Mesenchymal stem cell (in vitro differentiated cells and primary cell): ENCODE measurements at regions not wholly inside any gene's neighbourhood (a gene's known extent, or its start where the extent isn't known, plus 50 kb on each side); places are given as distances from the start of the nearest gene placed in this dataset.

Experiments used
- DNase-seq: peaks from one replicate; pipeline ENCODE4 v3.0.0-alpha.2; 2013
- H2AFZ ChIP-seq: one replicate; pipeline ENCODE4 v1.6.1; 2013; ENCODE audit warnings: low read depth, mild to moderate bottlenecking, control low read depth, inconsistent platforms, low read length, moderate library complexity
- H2AK5ac ChIP-seq: 2 replicates; pipeline ENCODE4 v1.6.1; 2013; ENCODE audit warnings: low read length, moderate library complexity, mild to moderate bottlenecking, inconsistent platforms; ENCODE audit not compliant: severe bottlenecking
- H2BK120ac ChIP-seq: one replicate; pipeline ENCODE4 v1.6.1; 2013; ENCODE audit warnings: low read depth, mild to moderate bottlenecking, inconsistent platforms, low read length, moderate library complexity
- H2BK12ac ChIP-seq, 2 experiments: one replicate each; pipeline ENCODE4 v1.6.1; 2013; ENCODE audit warnings: inconsistent platforms in 2 of 2, low read length in 2 of 2, mild to moderate bottlenecking in 2 of 2, moderate library complexity in 2 of 2, control low read depth in 1 of 2
- H2BK15ac ChIP-seq: one replicate; pipeline ENCODE4 v1.6.1; 2013; ENCODE audit warnings: mild to moderate bottlenecking, low read depth, inconsistent platforms; ENCODE audit not compliant: poor library complexity, severe bottlenecking
- H2BK5ac ChIP-seq: 2 replicates; pipeline ENCODE4 v1.6.1; 2013; ENCODE audit warnings: low read depth, mild to moderate bottlenecking, low read length, control low read depth, inconsistent platforms; ENCODE audit not compliant: poor library complexity, severe bottlenecking
- H3K14ac ChIP-seq, 2 experiments: one replicate each; pipeline ENCODE4 v1.6.1; 2013; ENCODE audit warnings: inconsistent platforms in 2 of 2, low read length in 2 of 2, control low read depth in 1 of 2, mild to moderate bottlenecking in 1 of 2, moderate library complexity in 1 of 2
- H3K18ac ChIP-seq, 2 experiments: one replicate each; pipeline ENCODE4 v1.6.1; 2013; ENCODE audit warnings: inconsistent platforms in 2 of 2, low read length in 2 of 2, control low read depth in 1 of 2, low read depth in 1 of 2, mild to moderate bottlenecking in 1 of 2
- H3K23ac ChIP-seq, 2 experiments: one replicate each; pipeline ENCODE4 v1.6.1; 2013; ENCODE audit warnings: inconsistent platforms in 2 of 2, low read length in 2 of 2, mild to moderate bottlenecking in 2 of 2, moderate library complexity in 2 of 2, control low read depth in 1 of 2
- H3K27ac ChIP-seq: 2 replicates; pipeline ENCODE4 v1.5.1; 2013; ENCODE audit warnings: mild to moderate bottlenecking, moderate library complexity, low read length, control low read depth, inconsistent platforms; ENCODE audit not compliant: poor library complexity, severe bottlenecking
- H3K27me3 ChIP-seq, 2 experiments: 2 replicates each; pipeline versions ENCODE4 v1.6.1 to v1.7.0; 2013; ENCODE audit warnings: low read length in 2 of 2, mild to moderate bottlenecking in 2 of 2, moderate library complexity in 2 of 2, control low read depth in 1 of 2, inconsistent platforms in 1 of 2; ENCODE audit not compliant: control insufficient read depth in 1 of 2, insufficient read depth in 1 of 2
- H3K36me3 ChIP-seq, 2 experiments: 2 replicates each; pipeline versions ENCODE4 v1.6.1 to v1.7.0; 2013; ENCODE audit warnings: low read length in 2 of 2, control low read depth in 1 of 2, inconsistent platforms in 1 of 2, low read depth in 1 of 2, mild to moderate bottlenecking in 1 of 2; ENCODE audit not compliant: insufficient read depth in 2 of 2, control insufficient read depth in 1 of 2
- H3K4ac ChIP-seq, 2 experiments: one replicate each; pipeline ENCODE4 v1.6.1; 2013; ENCODE audit warnings: inconsistent platforms in 2 of 2, low read length in 2 of 2, mild to moderate bottlenecking in 2 of 2, moderate library complexity in 2 of 2, control low read depth in 1 of 2, low read depth in 1 of 2
- H3K4me1 ChIP-seq: 2 replicates; pipeline ENCODE4 v1.6.1; 2013; ENCODE audit warnings: low read depth, low read length, control low read depth; ENCODE audit not compliant: control insufficient read depth, insufficient read depth
- H3K4me2 ChIP-seq: 2 replicates; pipeline ENCODE4 v1.6.1; 2013; ENCODE audit warnings: low read length, mild to moderate bottlenecking, inconsistent platforms; ENCODE audit not compliant: poor library complexity, severe bottlenecking
- H3K4me3 ChIP-seq, 2 experiments: 2 replicates each; pipeline versions ENCODE4 v1.5.1 to v1.7.0; 2013; ENCODE audit warnings: low read length in 2 of 2, mild to moderate bottlenecking in 2 of 2, control low read depth in 1 of 2, low read depth in 1 of 2; ENCODE audit not compliant: insufficient read depth in 1 of 2
- H3K79me1 ChIP-seq: replicated peaks from 2 replicates; pipeline ENCODE4 v1.6.1; 2013; ENCODE audit warnings: mild to moderate bottlenecking, control low read depth, low read length, inconsistent platforms; ENCODE audit not compliant: poor library complexity, severe bottlenecking
- H3K9ac ChIP-seq: 2 replicates; pipeline ENCODE4 v1.7.0; 2013; ENCODE audit warnings: mild to moderate bottlenecking, low read length, moderate library complexity
- H3K9me3 ChIP-seq: 2 replicates; pipeline ENCODE4 v1.7.0; 2013; ENCODE audit warnings: mild to moderate bottlenecking, low read length; ENCODE audit not compliant: control insufficient read depth
- H4K8ac ChIP-seq: one replicate; pipeline ENCODE4 v1.6.1; 2013; ENCODE audit warnings: inconsistent platforms, mild to moderate bottlenecking, low read length, moderate library complexity
- H4K91ac ChIP-seq: one replicate; pipeline ENCODE4 v1.6.1; 2013; ENCODE audit warnings: mild to moderate bottlenecking, low read length, inconsistent platforms
- WGBS: methylation state at CpG from one replicate; pipeline ENCODE4 v1.1.7; 2013; ENCODE audit warnings: mixed read lengths; 5-methylcytosine and 5-hydroxymethylcytosine counted together

DNA sequence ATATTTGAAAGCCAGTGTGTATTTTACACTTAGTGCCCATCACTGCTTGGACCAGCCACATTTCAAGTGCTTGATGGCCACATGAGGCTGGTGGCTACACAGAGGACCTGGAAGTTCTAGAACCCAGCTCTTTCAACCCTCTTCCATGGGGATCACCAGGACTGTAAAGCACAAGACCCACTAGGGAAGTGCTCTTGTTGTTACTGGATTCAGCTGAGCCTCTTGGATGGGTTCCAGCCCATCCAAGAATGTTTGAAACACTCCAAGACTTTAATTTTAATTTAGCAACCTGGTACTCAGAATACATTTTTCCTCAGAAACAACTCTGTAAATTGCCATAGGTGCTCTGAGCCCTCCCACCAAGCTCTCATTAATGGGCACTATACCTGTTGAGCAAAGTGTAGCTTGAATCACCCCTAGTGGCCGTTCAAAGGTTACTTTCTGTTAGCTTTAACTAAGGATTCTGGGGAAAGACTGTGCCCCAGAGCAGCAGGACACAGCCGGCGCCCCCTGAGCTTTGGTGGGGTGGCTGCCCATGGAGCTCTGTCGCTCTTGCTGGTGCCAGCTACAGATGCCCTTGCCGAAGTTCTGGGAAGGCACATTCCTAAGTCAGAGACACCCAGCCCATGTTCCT lies 212.4 kb downstream of the HSD17B3 start:
- H3K4me1 ChIP-seq: peaks cover 4% of the 10 kb centered on the region
- no peak overlapping the region for H2BK5ac ChIP-seq
- no peak overlapping the region for H3K27ac ChIP-seq
- DNase-seq: no peak
- no peak overlapping the region for H2AFZ ChIP-seq
- H3K23ac ChIP-seq: no peak overlapping the region
- no peak overlapping the region for H3K4me2 ChIP-seq
- H3K9ac ChIP-seq: no peak overlapping the region
- H3K9me3 ChIP-seq: peaks cover 9% of the 10 kb centered on the region
- H4K91ac ChIP-seq: no peak overlapping the region
- no peaks in the 10 kb centered on the region for H3K36me3 ChIP-seq
- no peak overlapping the region for H2AK5ac ChIP-seq
- H2BK15ac ChIP-seq: no peak overlapping the region
- no peak overlapping the region for H3K4me3 ChIP-seq
- no peak overlapping the region for H3K14ac ChIP-seq
- no peaks in the 10 kb centered on the region for H3K79me1 ChIP-seq
- H2BK12ac ChIP-seq: no peak overlapping the region
- H3K4ac ChIP-seq: no peak overlapping the region
- H4K8ac ChIP-seq: no peak overlapping the region
- no peak overlapping the region for H3K18ac ChIP-seq
- H2BK120ac ChIP-seq: no peak overlapping the region
- H3K27me3 ChIP-seq: peaks cover 29 to 38% of the 10 kb centered on the region in 2 experiments
- 88% methylated on average over 5 of the region's 5 CpGs for WGBS

DNA sequence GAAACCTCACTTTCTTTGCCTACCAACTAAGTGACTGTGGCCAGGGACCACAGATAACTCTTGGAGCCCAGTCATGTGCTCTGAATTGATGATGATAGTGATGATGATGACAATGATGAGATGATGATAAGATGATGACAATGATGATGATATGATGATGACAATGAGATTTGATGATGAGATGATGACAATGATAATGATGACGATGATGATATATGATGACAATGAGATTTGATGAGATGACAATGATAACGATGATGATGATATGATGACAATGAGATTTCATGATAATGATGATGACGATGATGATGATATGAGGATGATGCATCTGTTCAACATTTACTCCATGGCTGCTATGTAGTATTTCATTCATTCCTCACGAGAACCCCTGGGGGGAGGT lies 213.0 kb downstream of the ERCC6L2 start:
- no peak overlapping the region for H3K18ac ChIP-seq
- peaks cover 29 to 44% of the 10 kb centered on the region in 2 experiments for H3K27me3 ChIP-seq
- H3K9ac ChIP-seq: no peak overlapping the region
- H4K91ac ChIP-seq: no peak overlapping the region
- H3K36me3 ChIP-seq: no peaks in the 10 kb centered on the region
- no peak overlapping the region for H3K27ac ChIP-seq
- no peak overlapping the region for H2BK12ac ChIP-seq
- no peaks in the 10 kb centered on the region for H3K79me1 ChIP-seq
- H3K14ac ChIP-seq: no peak overlapping the region
- H4K8ac ChIP-seq: no peak overlapping the region
- H3K23ac ChIP-seq: no peak overlapping the region
- H2BK120ac ChIP-seq: no peak overlapping the region
- no peak overlapping the region for H2AFZ ChIP-seq
- peaks cover 4% of the 10 kb centered on the region for H3K4me1 ChIP-seq
- no peak overlapping the region for H3K4ac ChIP-seq
- no peak for DNase-seq
- H2BK15ac ChIP-seq: no peak overlapping the region
- WGBS: 86% methylated on average over 4 of the region's 4 CpGs
- no peak overlapping the region for H3K4me3 ChIP-seq
- no peak overlapping the region for H2AK5ac ChIP-seq
- H3K9me3 ChIP-seq: peaks cover 9% of the 10 kb centered on the region
- H2BK5ac ChIP-seq: no peak overlapping the region
- H3K4me2 ChIP-seq: no peak overlapping the region

GRCh38 chr9:96087669-96088299 lies 212.3 kb downstream of the ERCC6L2 start:
- H3K9ac ChIP-seq: no peak overlapping the region
- H3K27me3 ChIP-seq: peaks cover 29 to 46% of the 10 kb centered on the region in 2 experiments
- H2AFZ ChIP-seq: no peak overlapping the region
- H4K91ac ChIP-seq: no peak overlapping the region
- H3K4me2 ChIP-seq: no peak overlapping the region
- H2AK5ac ChIP-seq: no peak overlapping the region
- no peak overlapping the region for H3K18ac ChIP-seq
- no peak overlapping the region for H4K8ac ChIP-seq
- no peak overlapping the region for H3K4me3 ChIP-seq
- no peaks in the 10 kb centered on the region for H3K79me1 ChIP-seq
- peaks cover 4% of the 10 kb centered on the region for H3K4me1 ChIP-seq
- H3K14ac ChIP-seq: no peak overlapping the region
- no peak overlapping the region for H3K4ac ChIP-seq
- 35% methylated on average over 10 of the region's 10 CpGs for WGBS
- peaks cover 9% of the 10 kb centered on the region for H3K9me3 ChIP-seq
- H3K27ac ChIP-seq: no peak overlapping the region
- no peak for DNase-seq
- H2BK12ac ChIP-seq: no peak overlapping the region
- H3K36me3 ChIP-seq: no peaks in the 10 kb centered on the region
- H2BK120ac ChIP-seq: no peak overlapping the region
- H2BK15ac ChIP-seq: no peak overlapping the region
- H2BK5ac ChIP-seq: no peak overlapping the region
- no peak overlapping the region for H3K23ac ChIP-seq

DNA sequence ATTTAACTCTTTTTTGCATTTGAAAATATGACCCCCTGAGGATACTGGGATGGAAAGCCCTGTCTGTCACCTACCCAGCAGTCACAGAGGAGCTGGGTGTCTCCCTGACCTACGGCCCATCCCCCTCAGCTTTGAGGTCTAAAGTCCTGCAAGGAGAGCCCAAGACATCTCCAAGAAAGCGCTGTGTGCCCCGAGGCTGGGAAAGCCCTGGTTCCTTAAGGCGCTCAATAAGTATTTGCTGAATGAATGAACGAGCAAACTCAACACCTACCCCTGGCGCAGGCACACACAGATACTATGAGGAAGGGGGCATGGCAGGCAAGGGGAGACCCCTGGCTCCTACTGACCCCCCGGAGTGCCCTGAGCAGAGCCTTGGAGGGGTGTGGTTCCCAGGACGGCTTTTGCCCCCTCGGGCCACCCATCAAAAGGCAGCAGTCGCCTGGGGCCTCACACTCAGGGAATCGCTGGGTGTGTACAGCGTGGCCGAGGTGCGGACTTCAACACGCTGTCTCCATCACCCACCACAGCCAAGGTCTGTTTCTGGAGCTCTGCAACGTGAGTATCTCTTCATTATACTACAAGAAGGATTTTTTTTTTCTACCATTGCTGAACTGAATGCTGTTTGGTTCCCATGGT lies 211.6 kb downstream of the ERCC6L2 start:
- Histone ChIP-seq H3K4me1 (peaks cover 4% of the 10 kb centered on the region), H2BK5ac (no peak overlapping the region), H4K8ac (no peak overlapping the region), H3K4me3 (no peak overlapping the region), H3K79me1 (no peaks in the 10 kb centered on the region), H3K27ac (no peak overlapping the region), H2AFZ (no peak overlapping the region), H4K91ac (no peak overlapping the region), H3K36me3 (no peaks in the 10 kb centered on the region), H2BK15ac (no peak overlapping the region), H3K18ac (peak overlapping the region in 1 of 2 experiments; percentile 29), H2BK120ac (no peak overlapping the region), H3K27me3 (peaks cover 29 to 53% of the 10 kb centered on the region in 2 experiments), H2AK5ac (no peak overlapping the region), H3K9ac (no peak overlapping the region), H3K4me2 (no peak overlapping the region), H2BK12ac (peak overlapping the region in 1 of 2 experiments; percentile 43), H3K14ac (no peak overlapping the region), H3K4ac (no peak overlapping the region), H3K23ac (no peak overlapping the region), H3K9me3 (peaks cover 9% of the 10 kb centered on the region)
- DNase-seq: no peak
- 80% methylated on average over 13 of the region's 16 CpGs for WGBS
